HG03135 (cell line): ENCODE measurements at regions not wholly inside any gene's neighbourhood (a gene's known extent, or its start where the extent isn't known, plus 50 kb on each side); places are given as distances from the start of the nearest gene placed in this dataset.
"Not testable (repeated sequence)": the region's sequence is repeated elsewhere in the genome, so short reads cannot be mapped to it uniquely, and the experiment has no call there.

ENCODE experiments used
- ATAC-seq: cut with Tn5 transposase; IDR thresholded peaks from one replicate; pipeline ENCODE4 v1.9.1; 2021; ENCODE audit warnings: mild to moderate bottlenecking, moderate library complexity; ENCODE audit not compliant: unreplicated experiment

GRCh38 chr2:187985923-187986322, 305.8 kb upstream of the GULP1 start:
- no peak for ATAC-seq

- no peak for ATAC-seq
Observed at GRCh38 chr2:187986390-187987105, 305.1 kb upstream of the GULP1 start.

DNA sequence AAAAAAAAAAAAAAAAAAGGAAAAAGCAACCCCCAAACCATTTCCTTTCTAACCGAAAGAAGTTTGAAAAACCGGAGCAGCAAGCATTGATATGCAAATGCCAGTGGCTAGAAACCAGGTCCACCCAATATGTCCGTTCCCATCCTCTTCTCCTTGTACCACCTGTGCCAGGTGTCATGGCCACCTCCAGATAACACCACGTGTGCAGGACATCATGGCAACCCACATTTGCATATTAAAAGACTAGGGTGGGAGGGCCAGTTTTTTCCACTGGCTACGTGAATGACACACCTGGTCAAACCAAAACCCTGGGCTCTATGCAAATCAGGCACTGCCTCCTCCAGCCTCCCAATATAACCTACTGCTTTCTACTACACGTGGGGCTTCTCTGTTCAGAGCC, 303.3 kb upstream of the GULP1 start:
- ATAC-seq = no peak

DNA sequence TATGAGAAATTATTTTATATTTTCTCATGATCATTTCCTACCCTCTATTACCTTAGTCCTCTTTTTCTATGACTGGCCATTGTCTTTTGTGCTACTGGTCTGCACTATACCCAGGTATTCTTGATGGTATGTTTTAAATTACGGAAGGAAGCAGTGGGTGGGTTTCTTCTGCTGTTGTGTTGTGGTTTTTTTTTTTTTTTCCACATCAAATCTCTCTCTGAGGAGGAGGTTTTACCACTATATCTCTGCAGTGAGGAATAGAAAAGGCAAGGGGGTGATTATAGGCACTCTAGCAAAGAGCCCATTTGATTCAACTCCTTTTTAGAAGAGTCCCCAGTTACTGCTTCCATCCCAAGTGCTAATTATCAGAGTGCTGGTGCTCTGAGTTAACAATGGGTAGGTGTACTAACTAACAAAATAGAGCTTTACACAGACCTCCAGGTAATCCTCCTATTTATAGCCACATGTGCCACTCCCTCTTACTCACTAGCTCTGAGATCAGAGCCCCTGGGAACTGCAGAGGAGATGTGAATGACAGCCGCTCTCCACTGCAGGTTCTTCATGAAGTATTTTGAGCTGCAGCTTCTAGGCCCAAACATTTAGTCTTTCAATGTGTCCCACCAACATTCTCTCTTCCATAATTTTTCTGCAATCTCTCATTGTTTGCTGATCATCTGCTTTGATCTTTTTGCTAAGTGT, 301.6 kb upstream of the GULP1 start:
- no peak for ATAC-seq

GRCh38 chr2:187991389-187991788, 300.3 kb upstream of the GULP1 start:
- ATAC-seq = no peak

DNA sequence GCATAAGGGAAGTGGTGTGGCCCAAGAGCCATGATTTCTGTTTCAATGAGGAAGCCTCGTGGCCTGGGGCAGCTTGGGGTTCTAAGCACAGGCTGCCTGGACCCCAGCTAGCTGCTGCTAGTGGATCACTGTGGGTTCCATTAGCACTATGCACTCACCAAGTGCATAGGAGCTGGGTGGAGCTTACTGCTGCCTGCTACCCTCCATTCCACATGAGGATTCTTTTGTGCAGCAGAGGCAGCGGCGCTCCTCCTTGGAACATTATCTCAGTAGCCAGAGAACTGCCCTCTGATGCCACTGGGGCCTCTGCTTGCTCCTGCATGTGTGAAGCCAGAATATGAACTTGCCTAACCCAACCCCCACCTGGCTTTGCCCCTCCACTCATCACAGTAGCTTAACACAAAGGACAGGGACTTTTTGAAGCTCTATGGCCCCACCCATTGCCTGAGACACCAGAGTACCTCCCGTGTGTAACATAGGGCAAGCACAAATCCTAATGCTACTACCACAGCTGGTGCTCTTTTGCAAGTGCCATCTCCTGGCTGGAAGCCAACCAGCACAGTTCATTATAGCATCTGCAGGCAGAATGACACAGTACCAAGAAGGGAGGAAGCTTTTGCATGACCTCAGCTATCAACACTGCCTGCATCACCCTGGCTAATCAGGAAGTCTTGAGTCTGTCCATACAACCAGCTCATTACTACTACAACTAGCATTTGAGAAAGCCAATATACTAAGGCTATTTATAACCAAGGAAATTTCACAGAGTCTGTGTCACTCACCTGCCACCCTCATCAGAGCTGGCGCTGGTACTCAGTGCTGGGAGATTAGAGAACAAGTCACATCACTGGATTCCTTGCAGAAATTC, 297.0 kb upstream of the GULP1 start:
- ATAC-seq = no peak

GRCh38 chr2:187995556-187995955, 296.1 kb upstream of the GULP1 start:
- ATAC-seq = no peak

- ATAC-seq = no peak
Observed at GRCh38 chr2:187996630-187997029, 295.0 kb upstream of the GULP1 start.

GRCh38 chr2:188000189-188000588, 291.5 kb upstream of the GULP1 start:
- no peak for ATAC-seq

DNA sequence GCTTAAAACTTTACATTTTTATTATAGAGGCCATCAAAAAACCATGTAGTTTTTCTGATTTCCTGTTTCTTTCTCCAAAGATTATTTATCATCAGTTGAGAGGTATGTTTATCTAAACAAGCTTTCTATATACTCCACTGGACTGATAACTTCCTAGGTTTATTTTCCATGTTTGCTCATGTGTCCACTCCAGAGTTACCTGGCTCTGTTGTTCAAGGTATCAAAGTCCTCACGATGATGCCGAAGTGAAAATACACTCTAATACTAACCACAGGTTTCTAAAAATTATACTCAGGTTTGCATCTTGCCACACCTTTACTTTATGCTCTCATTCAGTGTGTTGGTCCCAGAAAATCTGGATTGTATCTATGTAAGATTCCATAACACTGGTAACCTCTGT, 287.9 kb upstream of the GULP1 start:
- no peak for ATAC-seq

DNA sequence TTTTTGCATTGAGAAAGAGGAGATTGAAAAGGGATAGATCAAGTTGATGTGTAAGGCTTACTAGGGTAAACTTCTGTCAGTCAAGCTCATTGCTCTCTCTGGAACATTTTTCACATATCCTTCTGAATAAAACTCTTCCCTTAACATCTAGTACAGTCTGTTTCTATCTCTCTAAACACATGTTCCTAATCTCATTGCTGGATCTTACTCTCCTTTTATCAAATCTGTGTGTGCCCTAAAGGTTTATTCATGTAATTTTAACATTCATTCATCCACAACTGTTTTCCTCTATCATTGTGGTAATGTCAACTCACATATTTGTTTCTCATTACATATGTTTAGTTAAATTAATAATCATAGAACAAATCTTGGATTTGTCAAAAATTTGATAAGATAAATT, 277.9 kb upstream of the GULP1 start:
- ATAC-seq = no peak

DNA sequence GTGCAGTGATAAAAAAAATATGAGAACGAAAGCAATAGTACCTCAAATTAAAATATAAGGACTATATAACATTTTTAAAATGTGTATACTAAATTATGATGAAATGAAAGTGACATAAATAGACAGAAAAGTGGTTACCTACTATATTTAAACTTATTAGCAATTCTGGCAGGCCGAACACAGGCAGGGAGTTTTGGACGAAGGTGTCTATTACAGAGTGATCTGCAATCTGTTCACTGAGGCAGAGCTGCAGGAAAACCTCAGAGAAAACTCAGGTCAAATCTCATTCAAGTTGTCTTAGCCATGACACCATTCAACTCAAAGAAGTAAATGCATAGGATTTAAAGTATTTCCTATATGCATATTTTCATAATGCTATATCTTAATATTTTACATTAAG, 274.8 kb upstream of the GULP1 start:
- no peak for ATAC-seq

DNA sequence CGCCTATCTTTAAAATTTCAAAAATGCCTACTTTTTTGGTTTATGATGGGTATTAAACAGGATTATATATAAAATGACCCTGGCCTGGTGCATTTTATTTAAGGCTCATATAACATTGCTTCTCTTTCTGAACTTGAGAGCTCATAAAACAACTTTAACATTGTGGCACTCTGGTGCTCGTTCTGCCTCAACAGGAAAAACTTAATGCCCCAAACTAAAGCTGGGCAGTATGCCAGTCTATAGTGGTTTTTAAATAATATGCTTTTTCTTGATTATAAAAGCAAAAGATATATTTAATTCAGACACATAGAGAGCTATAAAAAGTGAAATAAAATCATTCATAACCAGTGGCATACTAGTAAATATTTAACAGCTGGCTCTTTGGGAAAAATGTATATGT, 269.3 kb upstream of the GULP1 start:
- no peak for ATAC-seq

DNA sequence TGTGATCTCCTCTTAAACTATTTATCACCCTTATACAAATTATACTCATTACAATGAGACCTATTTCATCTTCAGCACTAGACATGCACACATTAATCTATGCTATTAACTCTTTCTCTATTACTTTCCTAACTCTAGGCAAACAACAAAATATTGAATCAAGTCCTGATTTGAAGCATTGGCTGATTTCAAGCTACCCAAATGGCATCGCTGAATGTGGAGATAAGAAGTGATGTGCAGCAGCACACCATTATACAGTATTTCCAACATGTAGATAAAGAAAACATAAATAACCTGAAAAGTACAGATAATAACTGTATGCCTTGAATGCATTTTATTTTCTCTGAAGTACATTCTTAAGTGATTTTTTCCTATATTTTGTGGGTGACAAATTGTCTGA, 268.6 kb upstream of the GULP1 start:
- no peak for ATAC-seq

DNA sequence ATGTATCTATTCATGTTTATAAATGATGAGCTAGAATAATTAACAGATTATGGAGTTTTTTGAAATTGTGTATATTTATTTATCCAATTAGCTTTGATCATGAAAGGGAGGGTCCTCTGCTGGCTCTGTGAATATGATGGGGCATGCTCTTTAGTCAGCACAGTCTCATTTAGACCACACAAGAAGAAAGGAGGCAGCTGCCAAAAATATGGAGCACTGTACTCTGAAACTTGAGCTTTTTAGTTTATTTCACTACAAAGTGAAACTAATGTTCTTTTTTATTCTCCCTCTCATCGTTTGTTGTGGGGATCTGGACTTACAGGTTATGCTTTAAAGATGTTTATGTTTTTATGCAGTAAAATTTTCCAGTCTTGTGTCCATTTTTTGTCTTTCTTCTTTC, 266.9 kb upstream of the GULP1 start:
- no peak for ATAC-seq

DNA sequence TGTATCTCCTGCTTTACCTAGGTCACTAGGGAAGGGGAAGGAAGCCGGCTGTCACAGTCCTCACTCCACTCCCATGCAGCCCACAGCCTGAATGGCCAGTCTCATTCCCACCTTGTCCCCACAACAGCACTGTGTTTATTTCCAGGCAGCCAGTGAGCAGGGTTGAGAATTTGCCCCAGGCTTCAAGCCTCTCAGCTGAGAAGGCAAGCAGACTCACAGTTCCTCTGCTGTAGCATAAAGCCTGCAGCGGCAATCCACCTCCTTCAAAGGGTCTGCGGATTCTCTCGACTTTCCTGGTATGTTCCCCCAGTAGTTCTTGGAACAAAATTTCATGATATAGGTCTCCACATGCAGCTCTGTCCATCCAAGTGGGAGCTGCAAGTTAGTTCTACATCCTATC, 262.9 kb upstream of the GULP1 start:
- no peak for ATAC-seq

- ATAC-seq = no peak
Observed at GRCh38 chr2:188032306-188032705, 259.4 kb upstream of the GULP1 start.

GRCh38 chr2:188032786-188033185, 258.9 kb upstream of the GULP1 start:
- ATAC-seq = no peak

- ATAC-seq = not testable (repeated sequence)
Observed at GRCh38 chr2:188033240-188033639, 258.4 kb upstream of the GULP1 start.

DNA sequence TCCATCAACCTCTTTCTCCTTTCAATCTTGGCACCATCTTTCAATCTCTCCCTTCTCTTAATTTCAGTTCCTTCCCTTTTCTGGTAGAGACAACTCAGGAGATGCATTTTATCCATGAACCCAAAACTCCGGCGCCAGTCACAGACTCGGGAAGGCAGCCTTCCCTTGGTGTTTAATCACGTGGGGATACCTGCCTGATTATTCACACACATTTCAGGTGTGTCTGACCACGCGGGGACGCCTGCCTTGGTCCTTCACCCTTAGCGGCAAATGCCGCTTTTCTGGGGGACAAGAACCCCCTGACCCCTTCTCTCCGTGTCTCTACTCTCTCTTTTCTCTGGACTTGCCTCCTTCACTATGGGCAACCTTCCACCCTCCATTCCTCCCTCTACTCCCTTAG, 257.6 kb upstream of the GULP1 start:
- ATAC-seq = not testable (repeated sequence)

DNA sequence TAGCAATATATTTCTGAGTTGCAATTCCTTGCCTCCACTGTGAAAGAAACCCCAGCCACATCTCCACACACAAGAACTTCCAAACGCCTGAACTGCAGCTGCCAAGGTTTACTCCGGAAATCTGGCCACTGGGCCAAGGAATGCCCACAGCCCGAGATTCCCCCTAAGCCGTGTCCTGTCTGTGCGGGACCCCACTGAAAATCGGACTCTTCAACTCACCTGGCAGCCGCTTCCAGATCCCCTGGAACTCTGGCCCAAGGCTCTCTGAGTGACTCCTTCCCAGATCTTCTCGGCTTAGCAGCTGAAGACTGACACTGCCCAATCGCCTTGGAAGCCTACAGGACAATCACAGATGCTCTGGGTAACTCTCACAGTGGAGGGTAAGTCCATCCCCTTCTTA, 256.3 kb upstream of the GULP1 start:
- ATAC-seq = not testable (repeated sequence)

DNA sequence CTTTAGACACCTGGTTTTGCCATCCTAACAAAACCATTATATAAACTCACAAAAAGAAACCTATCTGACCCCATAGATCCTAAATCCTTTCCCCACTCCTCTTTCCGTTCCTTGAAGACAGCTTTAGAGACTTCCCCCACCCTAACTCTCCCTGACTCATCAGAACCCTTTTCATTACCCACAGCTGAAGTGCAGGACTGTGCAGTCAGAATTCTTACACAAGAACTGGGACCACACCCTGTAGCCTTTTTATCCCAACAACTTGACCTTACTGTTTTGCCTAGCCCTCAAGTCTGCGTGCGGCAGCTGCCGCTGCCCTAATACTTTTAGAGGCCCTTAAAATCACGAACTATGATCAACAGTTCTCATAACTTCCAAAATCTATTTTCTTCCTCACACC, 254.9 kb upstream of the GULP1 start:
- not testable (repeated sequence) for ATAC-seq
